ENCODE measurements at regions not wholly inside any gene's neighbourhood (a gene's known extent, or its start where the extent isn't known, plus 50 kb on each side); places are given as distances from the start of the nearest gene placed in this dataset.

- DNase-seq, result no peak
These were observed 83.8 kb downstream of the AXIN2 start for GRCh38 chr17:65477600-65477999.

DNA sequence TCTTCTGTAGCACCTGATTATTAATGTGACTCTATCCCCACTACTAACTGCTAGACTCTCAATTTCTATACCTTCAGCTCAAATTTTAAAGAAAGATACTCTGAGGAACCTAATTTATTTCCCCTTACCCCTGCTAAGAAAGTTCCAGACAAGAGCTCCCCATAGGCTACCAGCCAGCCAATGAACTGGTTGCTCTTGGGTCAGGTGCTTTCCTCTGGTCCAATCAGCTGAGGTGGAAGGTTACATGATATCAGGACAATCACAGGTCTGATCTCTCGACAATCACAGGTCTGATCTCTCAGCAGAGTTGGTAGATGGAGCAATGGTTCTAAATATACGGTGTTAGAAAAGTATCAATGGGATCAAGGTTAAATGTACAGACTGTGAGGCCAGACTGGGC is 86.8 kb downstream of the AXIN2 start:
- DNase-seq, result no peak

- DNase-seq, result no peak
These were observed 87.5 kb downstream of the AXIN2 start for GRCh38 chr17:65473985-65474384.

DNA sequence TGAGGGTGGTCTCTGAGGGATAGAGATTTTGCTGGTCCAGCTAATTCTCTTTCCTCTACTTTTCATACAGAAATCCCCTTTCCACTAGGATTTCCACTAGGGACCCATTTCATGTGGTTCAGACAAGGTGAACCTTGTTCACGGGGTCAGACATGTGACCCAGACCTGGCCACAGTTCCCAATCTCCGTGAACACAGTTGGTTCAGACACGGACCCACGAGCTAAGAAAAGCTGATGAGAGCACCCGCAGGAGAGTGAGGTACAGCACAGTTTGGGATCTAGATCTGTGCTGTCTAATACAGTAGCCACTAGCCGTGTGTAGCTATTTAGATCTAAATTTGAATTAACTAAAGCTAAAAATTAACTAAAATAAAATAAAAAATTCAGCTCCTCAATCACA is 88.1 kb downstream of the AXIN2 start:
- no peak for DNase-seq

DNA sequence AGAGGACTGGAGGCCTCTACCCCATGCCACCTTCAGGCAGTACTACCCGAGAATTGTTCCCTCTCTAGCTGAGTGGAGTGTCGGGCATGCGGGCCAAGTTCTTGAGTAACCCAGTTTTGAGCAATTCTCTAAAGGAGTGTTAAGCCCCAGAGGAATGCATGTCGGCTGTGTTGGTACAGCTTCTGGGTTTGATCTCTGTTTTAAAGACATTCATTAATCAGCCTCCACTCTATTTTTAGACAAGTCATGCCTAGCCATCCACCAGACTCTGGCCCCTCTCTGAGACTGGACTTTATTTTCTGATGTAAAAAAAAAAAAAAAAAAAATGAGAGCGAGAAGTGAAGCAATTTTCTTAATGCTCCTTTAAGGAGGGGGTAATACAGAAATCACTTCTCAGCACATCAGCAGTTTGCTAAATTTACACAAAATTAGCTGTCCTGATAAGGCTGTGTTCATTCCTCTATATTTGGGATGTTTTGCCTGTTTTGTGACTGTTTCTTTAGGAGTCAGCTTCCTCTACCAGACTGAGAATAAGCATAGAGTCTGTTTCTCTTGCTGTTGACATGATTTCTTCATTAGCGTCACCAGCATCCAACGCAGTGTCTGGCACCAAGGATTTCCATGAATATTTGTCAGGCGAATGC is 88.7 kb downstream of the AXIN2 start:
- DNase-seq, result peak; percentile 50

- DNase-seq, result no peak
These were observed 90.7 kb downstream of the AXIN2 start for GRCh38 chr17:65470783-65471182.

DNA sequence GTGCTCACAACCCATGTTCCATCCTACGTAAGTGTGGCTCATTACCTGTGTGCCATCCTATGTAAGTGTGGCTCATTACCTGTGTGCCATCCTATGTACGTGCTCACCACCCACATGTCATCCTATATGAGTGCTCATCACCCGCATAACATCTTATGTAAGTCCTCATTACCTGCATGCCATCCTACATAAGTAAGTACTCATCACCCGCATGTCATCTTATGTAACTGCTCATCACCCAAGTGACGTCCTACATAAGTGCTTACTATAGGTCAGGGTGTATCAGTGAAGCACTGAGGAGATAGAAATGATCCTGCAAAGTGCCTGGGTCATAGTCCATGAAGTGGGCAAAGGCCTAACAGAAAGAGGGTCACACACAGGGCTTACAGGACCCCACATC is 93.1 kb downstream of the AXIN2 start:
- DNase-seq, result no peak

GRCh38 chr17:65467156-65467555 is 94.3 kb downstream of the AXIN2 start:
- no peak for DNase-seq

DNA sequence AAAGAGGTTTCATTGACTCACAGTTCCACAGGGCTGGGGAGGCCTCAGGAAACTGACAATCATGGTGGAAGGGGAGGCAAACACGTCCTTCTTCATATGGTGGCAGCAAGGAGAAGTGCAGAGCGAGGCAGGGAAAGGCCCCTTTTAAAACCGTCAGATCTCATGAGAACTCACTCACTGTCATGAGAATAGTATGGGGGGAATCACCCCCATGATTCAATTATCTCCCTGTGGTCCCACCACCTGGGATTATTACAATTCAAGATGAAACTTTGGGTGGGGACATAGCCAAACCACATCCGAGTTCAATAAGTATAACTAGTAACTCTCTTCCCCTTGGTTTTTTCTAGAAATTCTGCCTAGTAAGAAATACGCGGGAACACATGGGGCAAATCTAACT is 94.9 kb downstream of the AXIN2 start:
- no peak for DNase-seq

DNA sequence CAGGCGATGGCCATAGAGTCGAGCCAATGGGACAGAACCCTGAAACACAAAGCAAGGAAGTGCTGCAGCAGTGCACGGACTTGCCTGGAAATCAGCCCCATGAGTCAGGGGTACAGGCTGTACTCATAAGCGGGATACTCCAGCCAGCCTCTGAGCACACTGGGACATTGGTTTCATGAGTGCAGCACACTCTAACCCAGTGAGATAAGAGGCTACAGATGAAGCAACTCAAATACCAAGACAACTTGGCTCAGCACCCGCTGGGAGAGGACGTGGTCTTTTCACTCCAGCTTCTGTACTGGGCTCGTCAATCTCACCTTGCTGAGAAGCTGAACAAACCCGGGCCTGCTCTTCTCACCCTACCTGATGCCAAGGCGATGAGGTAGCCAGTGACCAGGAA is 98.2 kb downstream of the AXIN2 start:
- DNase-seq, result no peak

DNA sequence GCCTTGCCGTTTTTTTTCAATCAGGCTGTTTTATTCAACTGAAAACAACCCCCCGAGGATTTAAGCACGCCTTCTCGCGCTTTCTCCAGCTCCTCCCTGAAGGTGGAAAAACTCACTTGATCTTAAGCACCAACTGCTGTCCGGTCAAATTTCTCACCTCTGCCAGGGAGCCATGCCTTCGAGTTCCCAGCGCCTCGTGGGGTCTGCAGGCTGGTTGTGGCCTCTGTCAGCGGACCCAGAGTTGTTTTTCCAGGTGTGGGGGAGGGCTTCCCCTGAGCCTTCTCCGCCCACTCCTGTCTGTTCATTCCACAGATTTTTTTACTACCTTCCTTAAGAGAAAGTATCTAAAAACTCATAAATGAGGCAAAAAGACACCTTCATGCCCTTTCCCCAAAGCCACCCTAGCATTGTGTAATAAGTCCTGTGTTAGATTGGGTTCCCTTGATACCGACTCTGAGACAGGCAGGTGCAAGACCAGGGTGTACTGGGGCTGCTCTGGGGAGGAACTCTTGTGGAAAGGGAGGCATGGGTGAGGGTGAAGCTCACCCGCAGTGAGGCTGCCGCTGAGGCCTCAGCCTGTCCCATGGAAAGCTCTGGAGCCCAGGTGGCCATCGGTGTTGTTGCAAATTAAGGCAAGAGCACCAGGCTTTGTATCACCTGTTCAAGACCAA is 101.6 kb downstream of the AXIN2 start:
- DNase-seq, result no peak

- DNase-seq, result no peak
These were observed 103.7 kb downstream of the AXIN2 start for GRCh38 chr17:65457635-65458257.

GRCh38 chr17:65457183-65457582 is 104.3 kb downstream of the AXIN2 start:
- DNase-seq, result no peak

- DNase-seq, result no peak
These were observed 104.9 kb downstream of the AXIN2 start for GRCh38 chr17:65456368-65457151.

DNA sequence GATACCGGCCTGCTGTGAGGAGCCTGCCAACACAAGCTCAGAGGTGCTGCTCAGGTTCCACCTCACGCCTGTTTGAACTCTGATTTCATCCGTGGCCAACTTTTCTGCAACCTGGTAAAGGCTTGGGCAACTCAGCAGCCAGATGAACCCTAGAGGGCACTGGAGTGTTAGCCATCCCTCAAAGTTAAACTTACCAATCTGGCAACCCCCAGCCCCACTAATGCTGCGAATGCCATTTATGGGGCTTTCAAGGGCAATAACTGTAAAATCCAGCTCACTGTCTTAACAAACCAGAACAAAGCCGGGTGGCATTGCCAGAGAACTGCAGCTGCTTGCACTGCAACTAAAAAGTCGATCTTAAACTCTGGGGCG is 105.5 kb downstream of the AXIN2 start:
- DNase-seq, result peak; percentile 35

DNA sequence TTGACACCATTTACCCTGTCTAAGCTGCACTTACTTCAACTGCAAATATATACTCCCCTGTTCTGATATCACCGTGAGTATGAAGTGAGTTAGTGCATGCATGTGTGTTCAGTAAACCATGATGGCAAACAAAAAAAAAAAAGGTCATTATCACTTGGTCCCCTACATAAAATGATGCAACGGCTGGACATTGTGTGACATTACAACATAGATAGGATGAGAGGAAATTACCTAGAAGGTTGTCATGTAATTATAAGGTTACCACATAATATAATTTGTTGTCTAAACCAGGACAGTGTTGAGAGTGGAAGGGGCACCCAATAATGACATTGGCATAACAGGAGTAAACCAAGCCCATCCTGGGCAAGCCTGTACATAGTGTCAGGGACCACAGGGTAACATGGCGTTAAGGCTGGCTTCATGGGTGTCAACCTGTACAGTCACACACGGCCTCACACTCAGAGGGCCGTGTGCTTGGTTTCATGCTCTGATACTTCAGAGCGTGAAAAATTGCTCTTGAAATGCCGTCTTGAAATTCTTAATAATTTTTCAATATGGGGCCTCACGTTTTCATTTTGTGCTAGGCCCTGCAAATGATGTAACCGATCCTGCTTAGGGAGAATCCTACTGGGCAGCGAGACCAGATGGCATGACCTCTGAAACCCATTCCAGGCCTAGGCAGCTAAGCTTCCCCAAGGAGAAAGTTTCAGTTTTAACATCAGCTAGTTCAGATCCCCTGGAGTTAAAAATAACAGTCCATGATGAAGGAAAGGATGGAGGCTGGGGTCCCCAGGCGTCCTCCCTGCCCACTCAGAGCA is 106.1 kb downstream of the AXIN2 start:
- DNase-seq, result no peak

DNA sequence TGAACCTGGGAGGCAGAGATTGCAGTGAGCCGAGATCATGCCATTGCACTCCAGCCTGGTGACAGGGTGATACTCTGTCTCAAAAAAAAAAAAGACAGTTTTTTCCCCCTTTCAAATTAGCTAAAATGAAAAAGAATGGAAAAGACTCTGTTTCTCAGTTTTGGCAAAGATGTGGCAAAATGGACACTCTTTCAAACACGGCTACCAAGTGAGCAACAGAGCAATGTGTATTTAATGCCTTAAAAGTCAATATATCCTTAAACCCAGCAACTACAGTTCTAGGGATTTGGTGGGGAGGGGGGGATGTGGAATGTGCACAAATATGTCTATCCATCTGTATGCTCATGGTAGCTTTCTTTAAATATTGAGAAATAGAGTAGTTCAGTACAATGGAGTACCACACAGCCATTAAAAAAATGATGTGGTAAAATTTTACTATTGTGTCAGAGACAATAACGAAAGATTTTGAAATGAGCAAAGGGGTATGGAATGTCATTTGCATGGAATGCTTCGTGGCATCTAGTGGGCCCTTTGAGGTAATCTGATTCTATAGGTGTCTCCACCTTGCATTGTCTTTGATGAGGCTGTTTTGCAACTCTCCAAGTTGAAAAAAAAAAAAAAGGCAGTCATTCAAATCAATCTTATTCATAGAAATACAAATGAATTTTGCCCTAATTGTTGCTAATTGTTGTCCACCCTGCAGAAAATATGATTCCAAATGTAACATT is 108.1 kb downstream of the AXIN2 start:
- no peak for DNase-seq

DNA sequence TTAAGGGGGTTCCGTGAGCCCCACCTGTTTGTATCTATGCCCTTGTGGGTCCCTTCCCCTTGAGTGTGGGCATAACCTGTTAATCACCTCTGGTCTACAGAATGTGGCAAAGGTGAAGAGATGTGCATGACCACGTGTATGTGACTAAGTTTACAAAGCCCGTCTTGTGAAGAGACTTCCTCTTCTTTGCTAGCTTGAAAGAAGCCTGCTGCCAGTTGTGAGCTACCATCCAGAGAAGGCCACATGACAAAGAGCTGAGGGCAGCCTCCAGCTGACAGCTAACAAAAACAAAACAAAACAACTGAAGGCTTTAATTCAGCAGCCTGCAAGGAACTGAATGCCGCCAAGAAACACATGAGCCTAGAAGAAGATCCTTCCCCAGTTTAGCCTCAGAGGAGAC is 112.0 kb downstream of the AXIN2 start:
- no peak for DNase-seq

- DNase-seq, result no peak
These were observed 113.6 kb downstream of the AXIN2 start for GRCh38 chr17:65447823-65448222.

DNA sequence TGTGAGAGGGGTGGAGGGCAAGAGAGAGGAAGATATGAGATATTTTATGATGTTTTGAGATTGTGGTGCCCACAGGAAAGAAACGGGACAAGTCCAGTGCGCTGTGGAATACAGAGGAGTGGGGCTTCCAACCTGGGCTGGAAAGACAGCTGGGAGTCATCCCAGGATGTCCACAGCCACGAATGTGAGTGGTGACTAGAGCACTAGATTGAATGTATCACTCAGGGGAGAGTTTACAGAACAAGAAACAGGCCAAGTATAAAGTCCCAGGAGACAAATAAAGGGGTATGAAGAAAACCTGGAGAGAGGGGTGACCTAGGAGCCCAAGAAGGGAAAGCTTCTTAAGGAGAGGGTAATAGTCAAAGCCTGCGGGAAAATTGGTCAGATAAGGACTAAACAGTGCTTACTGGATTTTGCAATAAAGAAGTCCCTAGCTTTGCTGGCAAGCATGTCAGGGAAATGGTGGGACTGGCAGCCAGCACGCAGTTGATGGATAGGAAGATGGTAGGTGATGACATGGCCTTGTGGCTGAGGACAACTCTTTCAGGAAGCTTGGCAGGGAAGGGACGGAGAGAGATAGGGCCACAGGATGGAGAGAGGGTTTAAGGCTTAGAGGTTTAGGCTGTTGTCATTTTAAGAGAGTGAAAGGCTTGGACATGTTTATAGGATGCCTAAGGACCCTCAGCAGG is 114.5 kb downstream of the AXIN2 start:
- no peak for DNase-seq

DNA sequence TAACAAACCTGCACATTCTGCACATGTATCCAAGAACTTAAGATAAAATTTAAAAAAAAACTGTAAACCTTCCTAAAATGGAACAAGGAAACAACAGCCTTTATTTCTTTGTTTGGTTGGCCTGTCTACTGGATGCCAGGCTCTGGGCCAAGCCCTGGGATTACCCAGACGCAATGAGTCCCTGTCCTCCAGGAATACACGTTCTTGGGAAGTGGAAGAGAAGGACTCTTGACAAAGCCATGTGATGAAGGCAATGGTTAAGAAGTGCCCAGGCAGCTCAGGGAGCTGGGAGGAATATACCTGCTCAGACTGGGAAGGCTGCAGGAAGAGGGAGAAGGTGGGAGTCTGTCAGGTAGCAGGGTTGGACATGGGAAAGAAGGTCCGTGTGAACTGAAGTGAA is 115.4 kb downstream of the AXIN2 start:
- no peak for DNase-seq

Measured in fibroblast of skin of scalp (primary cell).